HepG2 (cell line): ENCODE measurements at regions not wholly inside any gene's neighbourhood (a gene's known extent, or its start where the extent isn't known, plus 50 kb on each side); places are given as distances from the start of the nearest gene placed in this dataset.

ENCODE experiments used
- ATAC-seq: fragments of 200-7000 bp; cut with Tn5 transposase; 3 replicates; pipeline ENCODE4 v1.9.1; 2020; ENCODE audit warnings: mild to moderate bottlenecking, moderate library complexity
- BruUV-seq: library from RNA; stranded (reverse); fragments of 400-500 nt; replicated peaks from 2 replicates; lab custom pipeline; 2021; lab: Mats Ljungman, UMichigan
- CTCF ChIA-PET: fragments of 300-600 bp; formaldehyde crosslinking; extraction: SDS; loops from one replicate; lab custom pipeline; 2021; ENCODE audit warnings: low total read pairs, inconsistent platforms, low intra/inter-chr PET ratio; lab: Yijun Ruan, JAX
- POLR2A ChIA-PET: fragments of 350-600 bp; sonication (Branson Sonifier 250); formaldehyde crosslinking; loops from one replicate; lab custom pipeline; 2020; ENCODE audit warnings: antibody characterized with exemption, inconsistent platforms; lab: Yijun Ruan, JAX
- DNase-seq: peaks from one replicate; pipeline ENCODE4 v3.0.0-alpha.2; 2015; ENCODE audit warnings: low spot score
- FAIRE-seq: peaks from 3 replicates; lab custom pipeline; 2011; peaks lifted over from hg19 to GRCh38; lab: Jason Lieb, UNC
- H2AFZ ChIP-seq: one replicate; pipeline ENCODE4 v1.6.1; 2011; ENCODE audit warnings: low read length, inconsistent platforms
- H3K27ac ChIP-seq: fragments of 300-600 bp; 3 replicates; pipeline ENCODE4 v1.8.0; 2011; ENCODE audit warnings: mixed run types, mild to moderate bottlenecking, mixed read lengths, low read length, inconsistent platforms; ENCODE audit not compliant: insufficient read depth; ENCODE audit errors: extremely low read length
- H3K27me3 ChIP-seq, 2 experiments: fragments of 200-600 bp in 1 of 2; 2 replicates in 1 of 2; 3 replicates in 1 of 2; pipeline versions ENCODE4 v1.6.0 to v1.8.0; 2011; ENCODE audit warnings: low read length in 2 of 2, mild to moderate bottlenecking in 2 of 2, moderate library complexity in 2 of 2, inconsistent platforms in 1 of 2; ENCODE audit not compliant: insufficient read depth in 2 of 2, control insufficient read depth in 1 of 2
- H3K36me3 ChIP-seq, 2 experiments: fragments of 200-600 bp in 1 of 2; replicated peaks in 1 of 2; 2 replicates in 1 of 2; 3 replicates in 1 of 2; pipeline versions ENCODE4 v1.5.1 to v1.8.0; 2011; ENCODE audit warnings: low read length in 2 of 2, inconsistent platforms in 1 of 2; ENCODE audit not compliant: insufficient read depth in 2 of 2, control insufficient read depth in 1 of 2
- H3K4me1 ChIP-seq: 2 replicates; pipeline ENCODE4 v1.5.1; 2012; ENCODE audit warnings: low read length, inconsistent platforms; ENCODE audit not compliant: insufficient read depth
- H3K4me2 ChIP-seq: 2 replicates; pipeline ENCODE4 v1.6.0; 2011; ENCODE audit warnings: low read depth, low read length, inconsistent platforms
- H3K4me3 ChIP-seq, 3 experiments: fragments of 200-600 bp in 1 of 3; sonication (generic), shearing (Covaris generic) in 1 of 3; replicated peaks in 1 of 3; 2 replicates each; pipeline ENCODE4 v1.5.1; 2011 to 2016; ENCODE audit warnings: low read length in 3 of 3, inconsistent platforms in 2 of 3, low read depth in 2 of 3, mild to moderate bottlenecking in 2 of 3, control low read depth in 1 of 3, mixed read lengths in 1 of 3; ENCODE audit not compliant: insufficient read depth in 1 of 3
- H3K79me2 ChIP-seq: one replicate; pipeline ENCODE4 v1.6.1; 2011; ENCODE audit warnings: low read length, inconsistent platforms; ENCODE audit not compliant: insufficient read depth
- H3K9ac ChIP-seq: 2 replicates; pipeline ENCODE4 v1.6.0; 2011; ENCODE audit warnings: mild to moderate bottlenecking, low read depth, low read length, inconsistent platforms; ENCODE audit not compliant: insufficient read depth
- H3K9me3 ChIP-seq: 2 replicates; pipeline ENCODE4 v1.5.1; 2012; ENCODE audit warnings: mild to moderate bottlenecking, low read length
- H4K20me1 ChIP-seq: 2 replicates; pipeline ENCODE4 v1.6.0; 2011; ENCODE audit warnings: inconsistent platforms, mild to moderate bottlenecking, low read length, moderate library complexity; ENCODE audit not compliant: insufficient read depth
- CCDC6 ChIP-seq: sonication (generic); formaldehyde crosslinking; IDR thresholded peaks from 2 replicates; pipeline ENCODE4 v1.8.1; 2022; ENCODE audit warnings: mild to moderate bottlenecking, missing genetic modification reagents, moderate library complexity
- FOXO4 ChIP-seq: sonication (generic); formaldehyde crosslinking; conservative IDR thresholded peaks from 2 replicates; pipeline ENCODE4 v1.8.1; 2023; ENCODE audit warnings: missing genetic modification reagents
- HINFP ChIP-seq: sonication (generic); formaldehyde crosslinking; IDR thresholded peaks from 2 replicates; pipeline ENCODE4 v1.4.0; 2020; ENCODE audit warnings: low read depth, mild to moderate bottlenecking, missing genetic modification reagents
- IKZF1 ChIP-seq: fragments of 450-650 bp; IDR thresholded peaks from 2 replicates; pipeline ENCODE4 v1.7.1; 2016
- KDM1A ChIP-seq: IDR thresholded peaks from 2 replicates; pipeline ENCODE4 v1.6.1; 2016; ENCODE audit warnings: missing compliant biosample characterization
- MAFG ChIP-seq: sonication (generic); formaldehyde crosslinking; IDR thresholded peaks from 2 replicates; pipeline ENCODE4 v1.5.1; 2020; ENCODE audit warnings: mild to moderate bottlenecking, missing genetic modification reagents
- NFYB ChIP-seq: sonication (generic); formaldehyde crosslinking; IDR thresholded peaks from 2 replicates; pipeline ENCODE4 v1.4.0; 2020; ENCODE audit warnings: missing genetic modification reagents
- PREB ChIP-seq: sonication (generic); formaldehyde crosslinking; IDR thresholded peaks from 2 replicates; pipeline ENCODE4 v1.4.0; 2020; ENCODE audit warnings: missing genetic modification reagents
- SP1 ChIP-seq, 2 experiments: fragments of 450-650 bp in 1 of 2; sonication (generic) in 1 of 2; formaldehyde crosslinking in 1 of 2; IDR thresholded peaks; 2 replicates each; pipeline versions ENCODE4 v1.4.0 to v1.6.1; 2016 to 2020; ENCODE audit warnings: missing genetic modification reagents in 1 of 2
- SRSF1 ChIP-seq: fragments of 200-400 bp; formaldehyde crosslinking; optimal IDR thresholded peaks from 2 replicates; pipeline ENCODE3; 2017; ENCODE audit warnings: mild to moderate bottlenecking, low read depth, low read length, moderate library complexity
- TMF1 ChIP-seq: sonication (generic); formaldehyde crosslinking; IDR thresholded peaks from 2 replicates; pipeline ENCODE4 v1.8.1; 2022; ENCODE audit warnings: low read depth, missing genetic modification reagents
- ZNF225 ChIP-seq: sonication (generic); formaldehyde crosslinking; IDR thresholded peaks from 2 replicates; pipeline ENCODE4 v1.4.0; 2020; ENCODE audit warnings: mild to moderate bottlenecking, missing genetic modification reagents
- ZNF251 ChIP-seq: sonication (generic); formaldehyde crosslinking; IDR thresholded peaks from 2 replicates; pipeline ENCODE4 v1.9.0; 2021; ENCODE audit warnings: mild to moderate bottlenecking, missing genetic modification reagents
- ZNF367 ChIP-seq: sonication (generic); formaldehyde crosslinking; IDR thresholded peaks from 2 replicates; pipeline ENCODE4 v1.4.0; 2020; ENCODE audit warnings: missing genetic modification reagents, borderline replicate concordance
- ZNF576 ChIP-seq: sonication (generic); formaldehyde crosslinking; IDR thresholded peaks from 2 replicates; pipeline ENCODE4 v1.4.0; 2020; ENCODE audit warnings: mild to moderate bottlenecking, missing genetic modification reagents
- WGBS: methylation state at CpG from one replicate; pipeline ENCODE4 v1.1.6; 2017; ENCODE audit warnings: low lambda C conversion rate; 5-methylcytosine and 5-hydroxymethylcytosine counted together
- in situ Hi-C: cut with HindIII; loops from 2 replicates; pipeline ENCODE4 v1.10.0; 2017; ENCODE audit warnings: low pct_unique_long_range_greater_than_20kb; ENCODE audit not compliant: extremely low pct_ligation_motif_present
- intact Hi-C: fragments of 100-400 bp; cut with micrococcal nuclease; formaldehyde crosslinking; loops from one replicate; pipeline ENCODE4 v1.10.0; 2022; ENCODE audit not compliant: unreplicated experiment
- TF ChIP-seq, protein P1 (sequence below): sonication (generic); formaldehyde crosslinking; IDR thresholded peaks from 2 replicates; pipeline ENCODE4 v1.5.0; 2020; ENCODE audit warnings: missing genetic modification reagents
- TF ChIP-seq, protein P2 (sequence below): sonication (generic); formaldehyde crosslinking; IDR thresholded peaks from 2 replicates; pipeline ENCODE4 v1.4.0; 2020; ENCODE audit warnings: missing genetic modification reagents

- no peak overlapping the region for H3K4me3 ChIP-seq
- POLR2A ChIA-PET: no interaction called here
- intact Hi-C loops: no loop called here
- in situ Hi-C loops: no loop called here
- CTCF ChIA-PET: no interaction called here
- H3K9me3 ChIP-seq: no peaks in the 10 kb centered on the region
- no peak overlapping the region for H3K4me2 ChIP-seq
- DNase-seq (no peak), FAIRE-seq (no peak), ATAC-seq (no peak)
- no peak overlapping the region for H2AFZ ChIP-seq
- no peaks in the 10 kb centered on the region for H4K20me1 ChIP-seq
- H3K27ac ChIP-seq: no peak overlapping the region
- H3K79me2 ChIP-seq: no peaks in the 10 kb centered on the region
- H3K9ac ChIP-seq: no peak overlapping the region
- 0% methylated on average over 2 of the region's 2 CpGs for WGBS
- H3K36me3 ChIP-seq: no peaks in the 10 kb centered on the region
- no peaks in the 10 kb centered on the region; a peak in 1 of 5 replicates for H3K27me3 ChIP-seq
- no TSS peak for BruUV-seq
- no peaks in the 10 kb centered on the region for H3K4me1 ChIP-seq
- no peak for TF ChIP-seq ZNF576 (CRISPR knock-in tag)
- TF ChIP-seq TMF1 (CRISPR knock-in tag): no peak
- no peak for TF ChIP-seq SRSF1
- no peak for TF ChIP-seq ZNF225
- TF ChIP-seq NFYB (CRISPR knock-in tag): no peak
- TF ChIP-seq IKZF1: no peak
- no peak for TF ChIP-seq CCDC6 (CRISPR knock-in tag)
- TF ChIP-seq ZNF251 (CRISPR knock-in tag): no peak
- no peak for TF ChIP-seq HINFP (CRISPR knock-in tag)
- no peak for TF ChIP-seq MAFG (CRISPR knock-in tag)
- no peak for TF ChIP-seq FOXO4 (CRISPR knock-in tag)
- TF ChIP-seq ZNF367 (CRISPR knock-in tag): no peak
- TF ChIP-seq SP1 (IDR thresholded peaks at IDR 0.05): no peak
- no peak for TF ChIP-seq SP1 (CRISPR knock-in tag; IDR thresholded peaks at IDR 0.05)
- no peak for TF ChIP-seq PREB (CRISPR knock-in tag)
- TF ChIP-seq, protein P1, sequence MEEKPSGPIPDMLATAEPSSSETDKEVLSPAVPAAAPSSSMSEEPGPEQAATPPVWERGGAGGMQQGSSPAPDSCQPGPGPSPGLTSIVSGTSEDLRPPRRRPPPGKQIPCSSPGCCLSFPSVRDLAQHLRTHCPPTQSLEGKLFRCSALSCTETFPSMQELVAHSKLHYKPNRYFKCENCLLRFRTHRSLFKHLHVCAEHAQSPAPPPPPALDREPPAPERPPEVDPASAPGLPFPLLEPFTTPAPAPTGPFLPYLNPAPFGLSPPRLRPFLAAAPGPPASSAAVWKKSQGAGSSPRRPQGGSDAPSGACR (CRISPR knock-in tag): no peak
- no peak for TF ChIP-seq KDM1A
- TF ChIP-seq, protein P2, sequence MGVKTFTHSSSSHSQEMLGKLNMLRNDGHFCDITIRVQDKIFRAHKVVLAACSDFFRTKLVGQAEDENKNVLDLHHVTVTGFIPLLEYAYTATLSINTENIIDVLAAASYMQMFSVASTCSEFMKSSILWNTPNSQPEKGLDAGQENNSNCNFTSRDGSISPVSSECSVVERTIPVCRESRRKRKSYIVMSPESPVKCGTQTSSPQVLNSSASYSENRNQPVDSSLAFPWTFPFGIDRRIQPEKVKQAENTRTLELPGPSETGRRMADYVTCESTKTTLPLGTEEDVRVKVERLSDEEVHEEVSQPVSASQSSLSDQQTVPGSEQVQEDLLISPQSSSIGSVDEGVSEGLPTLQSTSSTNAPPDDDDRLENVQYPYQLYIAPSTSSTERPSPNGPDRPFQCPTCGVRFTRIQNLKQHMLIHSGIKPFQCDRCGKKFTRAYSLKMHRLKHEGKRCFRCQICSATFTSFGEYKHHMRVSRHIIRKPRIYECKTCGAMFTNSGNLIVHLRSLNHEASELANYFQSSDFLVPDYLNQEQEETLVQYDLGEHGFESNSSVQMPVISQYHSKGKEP: no peak
Observed at GRCh38 chr4:114754616-114755015, 156.0 kb downstream of the UGT8 start.
